SK-N-SH (cell line): ENCODE measurements at regions not wholly inside any gene's neighbourhood (a gene's known extent, or its start where the extent isn't known, plus 50 kb on each side); places are given as distances from the start of the nearest gene placed in this dataset.

ENCODE experiments used
- CTCF ChIA-PET: fragments of 300-600, 350-600 bp; formaldehyde crosslinking; extraction: SDS; loops from one replicate; lab custom pipeline; 2021; lab: Yijun Ruan, JAX
- POLR2A ChIA-PET: fragments of 350-600 bp; sonication (Branson Sonifier 250); formaldehyde crosslinking; extraction: SDS; loops from one replicate; lab custom pipeline; 2020; ENCODE audit warnings: antibody characterized with exemption, inconsistent platforms; lab: Yijun Ruan, JAX
- DNase-seq: peaks from one replicate; pipeline ENCODE4 v3.0.0; 2012
- H2AFZ ChIP-seq: fragments of 200-600 bp; sonication (generic); 2 replicates; pipeline ENCODE4 v1.8.1; 2016; ENCODE audit warnings: antibody characterized with exemption, mild to moderate bottlenecking, low read depth
- H3F3A ChIP-seq: fragments of 200-600 bp; sonication (generic); replicated peaks from 2 replicates; pipeline ENCODE3; 2016; ENCODE audit warnings: antibody characterized with exemption, mild to moderate bottlenecking; ENCODE audit not compliant: insufficient read depth
- H3K27ac ChIP-seq, 2 experiments: fragments of 200-500 bp in 1 of 2; fragments of 200-600 bp in 1 of 2; sonication (Bioruptor generic) in 1 of 2; sonication (generic), shearing (Covaris generic) in 1 of 2; 2 replicates each; pipeline versions ENCODE4 v1.5.1 to v1.6.1; 2014 to 2016; ENCODE audit warnings: low read depth in 2 of 2, inconsistent platforms in 1 of 2, low read length in 1 of 2, mild to moderate bottlenecking in 1 of 2, mixed read lengths in 1 of 2
- H3K27me3 ChIP-seq: fragments of 200-600 bp; sonication (generic), shearing (Covaris generic); 2 replicates; pipeline ENCODE4 v1.6.1; 2016; ENCODE audit warnings: mixed run types; ENCODE audit not compliant: insufficient read depth
- H3K36me3 ChIP-seq, 2 experiments: fragments of 200-500 bp in 1 of 2; fragments of 200-600 bp in 1 of 2; sonication (Bioruptor generic) in 1 of 2; sonication (generic) in 1 of 2; replicated peaks in 1 of 2; 2 replicates each; pipeline versions ENCODE3 to v1.5.1; 2014 to 2016; ENCODE audit warnings: low read length in 1 of 2, mild to moderate bottlenecking in 1 of 2; ENCODE audit not compliant: insufficient read depth in 2 of 2, control insufficient read depth in 1 of 2
- H3K4me1 ChIP-seq, 2 experiments: fragments of 200-500 bp in 1 of 2; fragments of 200-600 bp in 1 of 2; sonication (Bioruptor generic) in 1 of 2; sonication (generic), shearing (Covaris generic) in 1 of 2; 2 replicates each; pipeline versions ENCODE4 v1.5.1 to v1.6.1; 2014 to 2016; ENCODE audit warnings: low read depth in 1 of 2, low read length in 1 of 2, mixed run types in 1 of 2; ENCODE audit not compliant: insufficient read depth in 2 of 2, control insufficient read depth in 1 of 2
- H3K4me2 ChIP-seq: fragments of 200-600 bp; sonication (generic), shearing (Covaris generic); 2 replicates; pipeline ENCODE4 v1.6.1; 2017; ENCODE audit warnings: mixed run types
- H3K4me3 ChIP-seq, 2 experiments: fragments of 200-500 bp in 1 of 2; fragments of 200-600 bp in 1 of 2; sonication (Bioruptor generic) in 1 of 2; sonication (generic), shearing (Covaris generic) in 1 of 2; 2 replicates each; pipeline versions ENCODE4 v1.5.1 to v1.8.1; 2014 to 2016; ENCODE audit warnings: low read depth in 2 of 2, inconsistent platforms in 1 of 2, low read length in 1 of 2, mild to moderate bottlenecking in 1 of 2, mixed read lengths in 1 of 2, moderate library complexity in 1 of 2
- H3K79me2 ChIP-seq: fragments of 200-600 bp; sonication (generic); 2 replicates; pipeline ENCODE4 v1.8.1; 2017; ENCODE audit warnings: mild to moderate bottlenecking; ENCODE audit not compliant: insufficient read depth
- H3K9ac ChIP-seq: fragments of 200-600 bp; sonication (generic); 2 replicates; pipeline ENCODE4 v1.6.1; 2017; ENCODE audit warnings: mixed run types
- H3K9me2 ChIP-seq: fragments of 200-600 bp; sonication (generic); 2 replicates; pipeline ENCODE4 v1.6.1; 2017; ENCODE audit warnings: mixed run types
- H3K9me3 ChIP-seq: fragments of 200-600 bp; sonication (generic); 2 replicates; pipeline ENCODE4 v1.6.1; 2017; ENCODE audit warnings: mixed run types, mild to moderate bottlenecking, moderate library complexity
- H4K20me1 ChIP-seq: fragments of 200-600 bp; sonication (generic); 2 replicates; pipeline ENCODE4 v1.6.1; 2017; ENCODE audit warnings: mild to moderate bottlenecking, mixed run types; ENCODE audit not compliant: insufficient read depth
- ELF1 ChIP-seq: IDR thresholded peaks from 2 replicates; pipeline ENCODE4 v1.4.0; 2012
- FOXM1 ChIP-seq: IDR thresholded peaks from 2 replicates; pipeline ENCODE4 v1.4.0; 2012; ENCODE audit warnings: low read depth, mild to moderate bottlenecking
- MEF2A ChIP-seq: IDR thresholded peaks from 2 replicates; pipeline ENCODE4 v1.4.0; 2012; ENCODE audit warnings: low read depth, borderline replicate concordance
- POLR2AphosphoS5 ChIP-seq: IDR thresholded peaks from 2 replicates; pipeline ENCODE4 v1.6.1; 2012; ENCODE audit warnings: low read depth, low read length
- RCOR1 ChIP-seq: fragments of 150-350 bp; IDR thresholded peaks from 2 replicates; pipeline ENCODE4 v1.6.1; 2017; ENCODE audit warnings: antibody characterized with exemption, low read length
- RXRA ChIP-seq: IDR thresholded peaks from 2 replicates; pipeline ENCODE4 v1.4.0; 2012; ENCODE audit warnings: low read depth, mild to moderate bottlenecking, borderline replicate concordance
- SMC3 ChIP-seq: IDR thresholded peaks from 2 replicates; pipeline ENCODE4 v1.6.1; 2012; ENCODE audit warnings: low read depth, low read length, improper control_type of control experiment
- TAF1 ChIP-seq: IDR thresholded peaks from 2 replicates; pipeline ENCODE4 v1.6.1; 2012; ENCODE audit warnings: low read depth, mild to moderate bottlenecking, low read length, moderate library complexity, borderline replicate concordance
- TEAD4 ChIP-seq: IDR thresholded peaks from 2 replicates; pipeline ENCODE4 v1.4.0; 2012; ENCODE audit warnings: mild to moderate bottlenecking, borderline replicate concordance; ENCODE audit not compliant: insufficient read depth
- WGBS: methylation state at CpG from one replicate; pipeline ENCODE4 v1.1.6; 2017; ENCODE audit warnings: low lambda C conversion rate; 5-methylcytosine and 5-hydroxymethylcytosine counted together
- TF ChIP-seq, protein P1 (sequence below): fragments of 150-350 bp; IDR thresholded peaks from 2 replicates; pipeline ENCODE4 v1.6.1; 2016; ENCODE audit warnings: mild to moderate bottlenecking, low read depth, low read length
- TF ChIP-seq, protein P2 (sequence below): IDR thresholded peaks from 2 replicates; pipeline ENCODE4 v1.4.0; 2012; ENCODE audit warnings: low read depth, borderline replicate concordance
- TF ChIP-seq, protein P3 (sequence below): fragments of 150-350 bp; IDR thresholded peaks from 2 replicates; pipeline ENCODE4 v1.6.1; 2017; ENCODE audit warnings: antibody characterized with exemption, low read length, low read depth, borderline replicate concordance

DNA sequence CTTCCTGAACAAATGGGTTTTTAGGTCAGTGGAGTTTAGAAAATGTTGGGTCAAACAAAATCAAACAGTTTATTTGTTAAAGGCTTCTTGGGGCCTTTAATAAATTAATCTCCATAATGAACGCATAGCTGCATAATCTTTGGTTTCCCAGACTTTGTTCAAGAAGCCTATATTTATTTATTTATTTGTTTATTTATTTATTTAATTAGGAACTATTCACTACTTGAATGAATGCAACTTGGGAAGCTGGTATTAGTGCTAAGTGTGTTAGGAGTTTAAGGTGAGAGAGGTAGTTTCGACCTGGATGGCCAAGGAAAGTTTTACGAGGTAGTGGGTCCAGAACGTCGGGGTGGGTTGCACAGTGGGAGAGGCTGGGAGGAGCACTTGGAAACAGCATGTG lies 281.9 kb upstream of the C2CD4B start:
- Histone ChIP-seq H3K9me2 (no peaks in the 10 kb centered on the region), H3K9me3 (no peaks in the 10 kb centered on the region), H4K20me1 (no peaks in the 10 kb centered on the region), H3K4me3 (no peak overlapping the region), H3K4me1 (peaks cover 8 to 18% of the 10 kb centered on the region in 2 experiments; a peak in 3 of 4 replicates), H3K79me2 (peaks cover 12% of the 10 kb centered on the region; the same call in 1 of the 2 replicates), H2AFZ (no peak overlapping the region), H3K27me3 (no peaks in the 10 kb centered on the region), H3K36me3 (no peaks in the 10 kb centered on the region), H3K4me2 (no peak overlapping the region), H3K9ac (no peak overlapping the region), H3F3A (peaks cover 25% of the 10 kb centered on the region), H3K27ac (no peak overlapping the region)
- ChIA-PET POLR2A (interaction anchor here (0.6 kb wide), 1 partner anchor 51 kb away, joined by 3 read pairs; no protein-coding TSS in a partner anchor), CTCF (interaction anchor here (0.8 to 2.3 kb wide), 3 partner anchors 9 to 359 kb away, joined by 3 to 6 read pairs (median 3); no protein-coding TSS in a partner anchor)
- no peak for TF ChIP-seq TAF1
- TF ChIP-seq, protein P1, sequence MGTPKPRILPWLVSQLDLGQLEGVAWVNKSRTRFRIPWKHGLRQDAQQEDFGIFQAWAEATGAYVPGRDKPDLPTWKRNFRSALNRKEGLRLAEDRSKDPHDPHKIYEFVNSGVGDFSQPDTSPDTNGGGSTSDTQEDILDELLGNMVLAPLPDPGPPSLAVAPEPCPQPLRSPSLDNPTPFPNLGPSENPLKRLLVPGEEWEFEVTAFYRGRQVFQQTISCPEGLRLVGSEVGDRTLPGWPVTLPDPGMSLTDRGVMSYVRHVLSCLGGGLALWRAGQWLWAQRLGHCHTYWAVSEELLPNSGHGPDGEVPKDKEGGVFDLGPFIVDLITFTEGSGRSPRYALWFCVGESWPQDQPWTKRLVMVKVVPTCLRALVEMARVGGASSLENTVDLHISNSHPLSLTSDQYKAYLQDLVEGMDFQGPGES: no peak
- TF ChIP-seq, protein P2, sequence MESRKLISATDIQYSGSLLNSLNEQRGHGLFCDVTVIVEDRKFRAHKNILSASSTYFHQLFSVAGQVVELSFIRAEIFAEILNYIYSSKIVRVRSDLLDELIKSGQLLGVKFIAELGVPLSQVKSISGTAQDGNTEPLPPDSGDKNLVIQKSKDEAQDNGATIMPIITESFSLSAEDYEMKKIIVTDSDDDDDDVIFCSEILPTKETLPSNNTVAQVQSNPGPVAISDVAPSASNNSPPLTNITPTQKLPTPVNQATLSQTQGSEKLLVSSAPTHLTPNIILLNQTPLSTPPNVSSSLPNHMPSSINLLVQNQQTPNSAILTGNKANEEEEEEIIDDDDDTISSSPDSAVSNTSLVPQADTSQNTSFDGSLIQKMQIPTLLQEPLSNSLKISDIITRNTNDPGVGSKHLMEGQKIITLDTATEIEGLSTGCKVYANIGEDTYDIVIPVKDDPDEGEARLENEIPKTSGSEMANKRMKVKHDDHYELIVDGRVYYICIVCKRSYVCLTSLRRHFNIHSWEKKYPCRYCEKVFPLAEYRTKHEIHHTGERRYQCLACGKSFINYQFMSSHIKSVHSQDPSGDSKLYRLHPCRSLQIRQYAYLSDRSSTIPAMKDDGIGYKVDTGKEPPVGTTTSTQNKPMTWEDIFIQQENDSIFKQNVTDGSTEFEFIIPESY: no peak
- TF ChIP-seq SMC3: no peak
- TF ChIP-seq MEF2A: no peak
- TF ChIP-seq FOXM1: no peak
- no peak for TF ChIP-seq RXRA
- DNase-seq: no peak
- WGBS: 95% methylated on average over 5 of the region's 5 CpGs

DNA sequence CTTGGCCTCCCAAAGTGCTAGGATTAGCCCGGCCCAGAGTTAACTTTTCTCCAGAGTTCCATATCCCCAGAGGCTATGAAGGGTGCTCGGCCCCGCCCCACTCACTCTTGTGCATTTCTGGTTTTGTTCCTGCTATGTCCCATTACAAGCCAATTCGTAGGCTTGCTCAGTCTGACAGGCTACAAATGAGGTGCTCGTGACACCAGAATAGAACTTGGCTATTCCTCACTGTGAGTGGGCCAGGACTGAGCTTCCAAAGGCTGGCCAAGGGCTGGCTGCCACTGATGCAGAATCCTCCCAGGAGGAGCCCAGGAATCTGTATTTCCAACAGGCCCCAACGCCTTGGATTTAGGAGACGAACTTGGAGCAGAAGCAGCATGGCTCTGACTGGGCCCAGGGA lies 282.7 kb upstream of the C2CD4B start:
- no peaks in the 10 kb centered on the region for H3K9me3 ChIP-seq
- CTCF ChIA-PET: interaction anchor here (0.8 to 1.6 kb wide), 2 partner anchors 56 to 360 kb away, joined by 3 read pairs; no protein-coding TSS in a partner anchor

More for the DNA sequence above, 282.7 kb upstream of the C2CD4B start:
- H2AFZ ChIP-seq: no peak overlapping the region
- H3K9ac ChIP-seq: no peak overlapping the region
- H4K20me1 ChIP-seq: no peaks in the 10 kb centered on the region
- POLR2A ChIA-PET: no interaction called here
- TF ChIP-seq POLR2AphosphoS5 (no peak), ELF1 (no peak), RCOR1 (no peak), MEF2A (no peak), TEAD4 (no peak)
- TF ChIP-seq, protein P2: no peak
- TF ChIP-seq, protein P3, sequence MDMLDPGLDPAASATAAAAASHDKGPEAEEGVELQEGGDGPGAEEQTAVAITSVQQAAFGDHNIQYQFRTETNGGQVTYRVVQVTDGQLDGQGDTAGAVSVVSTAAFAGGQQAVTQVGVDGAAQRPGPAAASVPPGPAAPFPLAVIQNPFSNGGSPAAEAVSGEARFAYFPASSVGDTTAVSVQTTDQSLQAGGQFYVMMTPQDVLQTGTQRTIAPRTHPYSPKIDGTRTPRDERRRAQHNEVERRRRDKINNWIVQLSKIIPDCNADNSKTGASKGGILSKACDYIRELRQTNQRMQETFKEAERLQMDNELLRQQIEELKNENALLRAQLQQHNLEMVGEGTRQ: no peak
- H3K36me3 ChIP-seq: no peaks in the 10 kb centered on the region
- 96% methylated on average over 6 of the region's 7 CpGs for WGBS
- H3K4me1 ChIP-seq: peaks cover 9 to 18% of the 10 kb centered on the region in 2 experiments; a peak in 3 of 4 replicates
- no peaks in the 10 kb centered on the region for H3K9me2 ChIP-seq
- peaks cover 25% of the 10 kb centered on the region for H3F3A ChIP-seq
- H3K79me2 ChIP-seq: peaks cover 13% of the 10 kb centered on the region; the same call in 1 of the 2 replicates
- no peak overlapping the region for H3K4me2 ChIP-seq
- no peak overlapping the region for H3K27ac ChIP-seq
- H3K4me3 ChIP-seq: no peak overlapping the region
- H3K27me3 ChIP-seq: no peaks in the 10 kb centered on the region
- DNase-seq: no peak
